HPDE6-E6E7 (cell line): ENCODE measurements at regions not wholly inside any gene's neighbourhood (a gene's known extent, or its start where the extent isn't known, plus 50 kb on each side); places are given as distances from the start of the nearest gene placed in this dataset.

Experiments used
- DNase-seq: peaks from one replicate; pipeline ENCODE4 v3.0.0; 2011; ENCODE audit warnings: missing footprints; ENCODE audit errors: extremely low spot score

DNA sequence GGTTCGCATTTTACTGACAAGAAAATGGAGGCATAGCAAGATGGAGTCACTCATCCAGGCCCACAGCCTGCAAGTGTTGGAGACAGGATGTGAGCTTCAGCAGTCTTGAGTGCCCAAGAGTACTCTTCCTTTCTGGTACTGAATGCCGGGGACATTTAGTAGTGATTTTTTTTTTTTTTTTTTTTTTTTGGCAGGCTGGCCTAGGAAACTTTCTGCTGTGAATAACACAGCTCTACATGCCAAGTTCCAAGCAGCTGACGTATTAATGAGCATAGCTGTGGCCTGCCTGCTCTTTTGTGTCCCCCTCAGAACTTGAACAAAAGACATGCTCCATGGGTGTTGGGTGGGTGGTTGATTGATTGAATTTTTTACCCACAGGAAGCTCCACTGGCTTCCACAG, 195.5 kb upstream of the CADM1 start:
- DNase-seq = no peak

DNA sequence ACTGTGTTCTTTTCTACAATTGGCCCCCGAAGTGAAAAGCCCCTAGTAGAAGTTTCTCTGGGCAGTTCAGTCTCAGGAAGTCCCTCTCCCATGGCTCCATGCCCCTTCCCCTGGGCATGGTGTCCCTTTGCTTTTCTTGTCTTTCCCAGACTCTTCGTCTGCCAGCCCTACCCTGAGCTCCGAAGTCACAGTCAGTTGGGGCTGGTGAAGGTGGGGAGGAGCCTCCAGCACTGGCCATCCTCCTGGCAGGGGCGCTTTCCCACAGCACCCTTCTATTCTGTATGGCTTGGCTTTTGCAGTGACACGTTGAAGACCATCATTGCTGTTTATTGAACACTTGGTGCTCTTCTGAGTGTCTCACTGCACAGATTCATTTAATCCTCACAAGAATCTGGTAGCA, 195.1 kb upstream of the CADM1 start:
- DNase-seq = no peak

DNA sequence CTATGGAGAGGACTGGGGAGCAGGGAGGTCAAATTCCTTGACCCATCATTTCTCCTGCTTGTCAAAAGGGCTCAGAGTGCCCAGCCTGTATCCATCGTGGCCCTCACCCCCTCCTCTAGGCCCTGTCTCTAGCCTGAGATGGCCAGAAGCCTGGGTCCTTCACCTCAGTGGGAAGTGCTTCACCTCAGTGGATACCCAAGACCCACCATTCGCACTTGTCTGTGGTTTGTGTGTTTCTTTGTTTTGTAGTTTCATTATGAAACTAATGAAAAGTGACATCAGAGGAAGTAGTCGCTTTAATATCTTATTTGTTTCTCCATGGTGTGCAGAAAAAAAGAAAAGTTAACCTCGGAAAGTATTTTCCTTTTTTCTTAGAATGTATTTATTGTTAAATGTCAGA, 194.0 kb upstream of the CADM1 start:
- no peak for DNase-seq

DNA sequence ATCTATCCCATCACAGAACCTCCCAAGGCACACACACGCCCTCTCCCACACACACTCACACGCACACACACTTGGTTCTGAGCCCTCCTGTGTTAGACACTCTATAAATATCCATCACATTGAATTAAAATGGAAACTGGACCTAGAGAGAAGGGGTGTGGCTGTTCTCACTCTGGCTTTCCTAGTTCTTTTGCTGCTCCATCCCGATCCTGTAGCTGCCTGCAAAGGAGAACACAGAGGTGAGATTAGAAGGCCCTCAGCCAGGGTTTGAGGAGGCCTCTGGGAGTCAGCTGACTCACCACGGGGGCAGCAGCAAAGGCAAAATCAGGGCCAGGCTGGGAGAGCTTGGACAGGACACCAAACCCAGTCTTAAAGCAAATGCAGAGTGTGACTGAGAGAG, 192.3 kb upstream of the CADM1 start:
- no peak for DNase-seq

DNA sequence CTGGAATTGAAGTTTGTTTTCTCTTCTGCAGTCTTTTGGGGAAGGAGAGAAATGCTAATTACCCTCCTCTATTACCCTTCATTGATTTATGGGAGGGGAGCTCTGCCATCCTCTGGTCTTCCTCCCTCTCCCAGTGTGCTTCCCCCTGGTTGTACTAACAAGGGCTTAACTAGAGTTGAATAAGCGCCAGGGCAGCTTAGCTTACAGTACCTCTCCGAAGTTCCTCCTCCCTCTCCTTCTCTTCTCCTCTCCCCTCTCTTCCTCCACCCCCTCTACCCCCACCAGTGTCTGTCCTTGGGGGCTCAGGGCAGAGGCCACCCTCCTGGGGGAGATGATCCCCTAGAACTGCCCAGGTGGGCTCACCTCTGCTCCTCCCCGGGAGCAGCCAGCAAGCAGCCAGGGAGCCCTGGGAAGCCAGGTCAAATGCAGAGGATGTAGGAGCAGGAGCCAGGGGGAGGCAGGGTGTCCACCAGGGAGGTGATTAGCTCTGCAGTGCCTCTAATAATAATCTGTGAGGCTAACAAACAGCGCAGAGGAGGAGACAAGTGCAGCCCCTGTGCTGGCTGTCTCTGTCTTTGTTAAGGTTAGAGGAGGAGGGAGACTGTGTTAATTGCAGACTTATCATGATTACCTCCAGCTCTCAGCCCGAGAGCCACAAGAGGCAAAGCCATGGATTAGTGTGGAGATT, 191.6 kb upstream of the CADM1 start:
- no peak for DNase-seq

DNA sequence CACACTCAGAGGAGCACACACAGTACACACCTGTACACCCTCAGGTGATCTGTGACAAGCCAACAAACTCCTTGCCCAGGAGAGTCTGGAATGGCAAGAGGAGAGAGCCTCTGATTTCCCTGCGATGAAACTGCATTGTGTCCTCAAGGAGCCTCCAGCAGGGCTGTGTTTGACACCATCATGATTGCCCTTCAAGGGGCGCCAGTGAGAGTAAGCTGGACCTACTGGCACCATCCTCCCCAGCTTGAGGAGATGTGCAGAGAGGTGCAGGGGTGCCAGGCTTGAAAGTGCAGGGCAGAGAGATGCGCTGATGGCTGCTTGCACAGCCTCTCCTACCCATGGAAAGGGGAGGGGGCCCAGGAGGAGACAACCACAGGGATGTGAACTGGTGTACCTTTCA, 188.8 kb upstream of the CADM1 start:
- no peak for DNase-seq

DNA sequence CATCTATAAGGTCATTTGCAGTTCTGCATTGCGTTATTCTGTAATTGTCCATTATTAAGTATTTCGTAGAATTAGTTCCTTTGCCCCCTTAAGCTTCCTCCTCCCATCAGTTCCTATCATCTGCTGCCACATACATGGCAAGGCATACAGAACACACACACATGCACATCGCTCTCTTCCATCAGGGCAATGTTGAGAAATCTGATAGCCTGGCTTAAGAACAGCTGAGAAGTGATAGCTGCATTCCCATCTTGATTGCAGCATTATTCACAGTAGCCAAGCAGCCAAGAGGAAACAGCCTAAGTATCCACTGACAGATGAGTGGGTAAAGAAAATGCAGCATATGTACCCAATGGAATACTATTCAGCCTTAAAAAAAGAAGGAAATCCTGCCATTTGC, 186.8 kb upstream of the CADM1 start:
- DNase-seq = no peak

DNA sequence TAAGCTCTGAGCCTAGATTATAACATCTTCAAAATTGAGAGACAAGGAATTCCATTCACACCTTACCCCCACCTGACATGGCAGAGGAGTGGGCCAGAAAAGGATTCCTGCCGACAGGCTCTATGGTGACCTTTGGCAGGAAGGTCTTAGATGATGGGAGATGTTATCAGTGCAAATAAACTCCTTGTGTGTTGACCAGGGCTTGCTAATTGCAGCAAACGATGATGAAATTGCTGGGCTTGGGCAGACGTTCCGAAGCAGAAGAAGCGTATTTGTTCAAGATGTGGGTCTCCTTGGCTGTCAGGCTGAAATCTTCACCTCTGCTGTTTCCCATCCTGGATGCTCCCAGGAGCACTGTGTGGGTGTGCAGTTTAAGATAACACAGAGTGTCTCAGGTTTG, 183.7 kb upstream of the CADM1 start:
- DNase-seq = no peak

DNA sequence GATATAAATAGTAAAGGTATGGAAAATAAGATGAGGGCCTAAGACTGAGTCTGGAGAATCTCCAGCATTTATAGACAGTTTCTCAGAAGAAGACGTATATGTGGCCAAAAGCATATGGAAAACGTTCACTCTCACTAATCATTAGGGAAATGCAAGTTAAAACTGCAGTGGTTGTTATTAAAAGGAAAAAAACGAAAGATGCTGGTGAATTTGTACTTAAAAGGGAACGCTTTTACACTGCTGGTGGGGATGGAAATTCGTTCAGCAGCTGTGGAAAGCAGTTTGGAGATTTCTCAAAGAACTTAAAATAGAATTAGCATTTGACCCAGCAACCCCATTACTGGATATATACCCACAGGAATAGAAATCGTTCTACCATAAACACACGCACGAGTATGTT, 180.5 kb upstream of the CADM1 start:
- DNase-seq = no peak

DNA sequence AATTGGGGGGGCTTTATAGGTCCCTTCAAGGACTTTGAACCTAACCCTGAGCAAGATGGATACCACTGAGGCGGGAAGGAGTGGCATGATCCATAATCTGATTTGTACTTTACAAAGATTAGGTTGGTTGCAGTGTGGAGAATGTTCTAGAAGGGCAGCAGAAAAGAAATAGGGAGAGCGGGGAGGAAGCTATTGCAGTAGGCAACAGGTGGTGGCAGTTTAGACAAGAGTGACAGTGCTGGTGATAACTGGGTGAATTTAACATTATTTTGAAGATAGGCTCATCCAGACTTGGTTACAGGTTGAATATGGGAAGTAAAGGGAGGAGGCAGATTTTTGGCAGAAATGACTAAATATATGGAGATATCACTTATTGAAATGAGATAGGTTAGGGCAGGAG, 179.9 kb upstream of the CADM1 start:
- no peak for DNase-seq

DNA sequence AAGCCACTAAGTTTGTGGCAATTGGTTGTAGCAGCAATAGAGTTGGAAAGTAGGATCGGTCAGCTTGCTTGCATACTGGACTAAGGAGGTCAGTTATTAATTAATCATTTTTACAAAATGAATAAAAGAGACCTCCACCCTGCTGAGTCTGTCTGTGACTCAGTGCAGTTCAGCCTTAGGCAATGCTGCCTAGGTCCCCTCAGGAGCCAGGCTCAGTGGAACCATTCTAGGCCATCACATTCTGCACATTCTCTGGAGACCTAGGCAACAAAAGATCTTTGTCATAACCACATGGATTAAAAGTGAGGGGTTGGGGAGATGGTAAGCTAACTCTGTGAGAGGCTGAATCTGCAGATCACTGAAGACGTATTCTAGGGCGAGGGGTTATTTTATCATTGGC, 178.7 kb upstream of the CADM1 start:
- no peak for DNase-seq

DNA sequence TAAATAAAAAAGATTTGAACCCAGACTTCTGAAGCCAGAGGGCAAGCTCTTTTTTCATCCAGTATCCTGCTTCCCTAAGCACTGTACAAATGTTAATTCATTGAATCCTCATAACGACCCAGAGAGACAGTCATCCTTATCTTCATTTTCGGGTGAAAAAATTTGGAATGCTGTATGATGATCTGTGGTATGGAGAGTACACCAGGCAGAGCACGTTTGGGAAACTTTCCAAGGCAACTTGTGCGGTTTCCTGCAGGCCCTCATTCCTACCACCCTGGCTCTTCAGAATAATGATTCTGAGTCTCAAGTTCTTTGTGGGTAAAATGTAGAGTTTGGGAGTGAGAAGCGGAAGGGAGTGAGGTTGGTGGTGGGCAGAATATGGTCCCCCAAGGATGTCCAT, 177.9 kb upstream of the CADM1 start:
- no peak for DNase-seq

DNA sequence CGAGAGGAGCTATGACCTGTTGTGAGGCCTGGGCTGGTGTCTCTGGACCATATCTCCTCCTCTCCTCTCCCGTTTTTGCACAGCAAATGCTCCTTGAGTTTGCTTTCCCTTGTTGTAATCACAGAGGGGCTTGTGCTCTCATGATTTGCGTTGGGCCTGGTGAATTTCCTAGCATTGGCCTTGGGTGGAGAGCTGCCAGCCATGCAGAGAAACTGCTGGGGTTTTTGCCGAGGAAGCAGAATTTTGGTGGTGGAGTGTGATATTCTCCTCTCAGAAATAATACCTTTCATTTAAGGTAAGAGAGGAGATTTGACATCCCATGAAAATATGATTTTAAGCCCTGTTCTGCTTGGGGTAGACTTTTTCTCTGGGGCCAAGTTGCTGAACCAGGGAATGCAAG, 175.7 kb upstream of the CADM1 start:
- DNase-seq = no peak

DNA sequence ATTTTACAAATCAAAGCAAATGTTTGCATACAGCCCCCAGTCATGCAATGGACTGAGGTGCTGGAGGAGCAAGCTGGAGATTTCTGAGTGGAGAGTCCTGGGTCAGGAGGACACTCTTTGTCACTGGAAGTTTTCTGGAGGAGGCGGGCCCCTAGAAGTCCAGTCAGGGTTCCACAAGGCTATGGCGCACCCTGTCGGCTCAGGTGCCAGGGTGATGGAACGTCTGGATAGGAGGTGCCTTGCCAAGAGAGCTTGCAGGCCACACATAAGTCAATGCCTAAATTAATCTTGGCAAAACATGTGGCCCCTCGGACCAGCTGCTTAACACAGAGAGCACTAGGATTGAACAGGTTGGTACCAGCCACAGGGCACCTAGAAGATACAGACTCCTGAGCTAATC, 174.7 kb upstream of the CADM1 start:
- no peak for DNase-seq

DNA sequence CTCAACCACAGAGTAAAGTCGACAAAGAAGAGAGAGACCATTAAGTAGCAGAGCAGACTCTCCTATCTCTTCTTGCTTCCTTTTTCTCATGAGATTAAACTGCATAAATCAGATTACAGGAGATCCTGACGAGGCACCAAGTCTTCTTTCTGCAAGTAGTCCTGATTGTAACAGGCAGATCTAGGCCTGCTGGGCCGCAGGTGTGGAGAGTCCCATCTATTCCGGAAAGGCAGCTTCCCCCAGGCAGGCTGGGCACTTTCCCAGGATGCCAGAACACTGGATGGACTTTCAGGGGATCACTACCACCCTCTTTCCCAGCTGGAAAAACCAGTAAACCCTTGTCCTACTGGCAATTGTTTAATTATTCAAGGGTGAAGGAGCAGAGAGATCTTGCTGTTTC, 173.0 kb upstream of the CADM1 start:
- no peak for DNase-seq

DNA sequence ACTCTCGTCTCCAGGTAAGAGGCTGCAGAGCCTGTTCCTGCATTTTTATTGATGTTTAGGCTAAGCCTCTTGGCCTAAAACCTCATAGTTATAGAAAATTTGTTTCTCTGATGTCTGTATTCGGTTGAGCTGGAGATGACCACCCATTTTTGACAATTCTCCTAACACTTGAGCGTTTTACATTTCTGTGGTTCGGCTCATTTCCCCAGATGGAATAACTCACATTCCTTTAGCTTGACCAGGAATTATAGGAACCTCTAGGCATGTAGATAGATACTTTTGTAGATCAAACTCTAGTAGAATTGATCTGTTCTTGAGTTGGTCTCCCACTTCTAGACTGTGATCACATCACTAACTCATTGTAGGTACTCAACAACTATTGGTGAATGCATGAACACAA, 172.6 kb upstream of the CADM1 start:
- no peak for DNase-seq

DNA sequence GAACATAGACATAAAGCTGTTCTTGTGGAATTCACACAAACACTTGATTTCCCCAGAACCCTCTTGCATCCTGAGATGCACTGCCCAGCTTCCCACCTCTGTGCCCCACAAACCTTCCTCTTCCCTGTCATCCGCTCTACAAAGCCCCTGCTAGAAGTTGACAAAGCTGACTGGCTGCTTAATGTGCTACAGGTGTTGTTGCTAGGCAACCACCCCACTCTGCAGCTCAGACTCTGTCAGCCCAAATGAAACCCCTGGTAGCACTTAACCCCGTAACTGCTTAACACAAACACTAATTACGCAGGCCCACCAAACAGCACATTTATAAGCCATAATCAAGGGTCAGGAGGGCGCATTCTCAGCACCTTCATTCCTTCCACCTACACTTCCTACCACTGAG, 172.0 kb upstream of the CADM1 start:
- DNase-seq = no peak

DNA sequence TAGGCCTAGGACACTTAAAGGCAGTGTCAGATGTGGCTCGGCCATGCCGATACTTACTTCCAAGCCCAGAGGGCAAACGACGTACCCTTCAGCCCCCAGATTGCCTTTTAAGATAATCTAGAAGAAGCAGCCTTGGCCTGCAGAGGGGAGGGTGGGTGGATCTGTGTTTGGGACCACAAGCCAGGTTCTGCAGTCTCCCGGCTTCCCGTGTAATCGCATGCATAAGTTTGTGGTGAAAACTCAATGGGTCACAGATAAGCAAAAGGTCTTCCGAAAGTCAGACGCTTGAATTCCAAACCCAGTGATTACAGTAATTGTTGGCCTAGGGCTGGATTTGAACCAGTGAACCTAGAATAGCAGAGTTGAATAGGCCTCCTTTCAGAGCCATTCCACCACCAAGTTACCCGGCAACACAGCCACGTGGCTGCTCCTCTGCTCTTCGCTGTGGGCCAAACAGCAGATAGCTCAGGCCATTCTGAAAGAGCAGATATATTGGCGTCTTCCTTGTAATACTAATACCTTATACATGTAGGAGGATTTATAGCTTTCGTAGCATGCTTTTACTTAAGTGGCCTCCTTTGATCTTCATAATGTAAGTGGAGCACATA, 170.8 kb upstream of the CADM1 start:
- no peak for DNase-seq

DNA sequence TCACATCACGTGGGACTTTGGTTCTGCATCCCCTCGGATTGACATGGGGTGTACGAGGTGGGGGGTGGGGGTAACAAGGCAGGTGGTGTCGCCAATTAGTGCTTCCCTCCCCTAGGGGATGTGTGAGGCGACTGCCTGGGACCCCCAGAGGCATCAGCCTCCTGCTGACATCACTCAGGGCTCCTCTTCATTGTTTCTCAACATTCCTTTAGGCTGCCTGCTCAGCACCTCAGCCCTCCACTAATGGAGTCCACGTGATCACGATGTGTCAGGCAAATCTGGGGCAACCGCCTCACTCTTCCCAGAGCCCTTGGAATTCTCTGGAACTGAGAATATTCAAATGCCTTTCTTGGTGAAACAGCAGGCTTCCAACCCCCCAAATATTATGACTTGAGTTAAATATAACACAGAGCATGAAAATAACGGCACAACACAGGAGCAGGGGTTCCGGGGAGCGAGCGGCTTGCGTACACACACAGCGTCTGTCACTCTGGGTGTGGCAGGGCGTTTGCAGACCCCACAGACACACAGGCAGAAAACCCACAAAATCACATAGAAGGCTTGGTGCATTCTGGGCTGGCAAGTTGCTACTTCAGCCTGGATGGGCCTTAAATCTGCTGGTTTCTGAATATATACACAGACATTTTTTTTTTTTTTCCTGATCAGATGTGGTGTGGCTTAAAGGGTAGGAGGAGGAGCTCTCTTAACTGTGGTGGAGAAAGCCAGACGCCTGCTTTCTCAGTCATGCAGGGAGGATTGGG, 170.1 kb upstream of the CADM1 start:
- no peak for DNase-seq

DNA sequence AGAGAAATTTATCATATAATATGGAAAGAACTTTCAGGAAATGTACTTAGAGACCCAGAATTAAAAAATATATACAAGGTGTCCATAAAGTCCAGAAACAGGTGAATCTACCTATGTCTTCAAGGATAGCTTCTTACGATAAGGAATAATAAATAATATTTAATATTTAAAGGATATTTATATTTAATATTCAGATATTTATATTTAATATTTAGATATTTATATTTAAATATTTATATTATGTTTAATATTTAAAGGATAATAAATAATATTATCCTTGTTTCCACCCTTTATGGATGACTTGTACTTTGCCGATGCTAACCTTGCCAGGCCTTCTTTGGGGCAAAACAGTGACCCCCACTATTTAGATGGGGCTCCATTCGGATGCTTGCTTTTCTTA, 169.5 kb upstream of the CADM1 start:
- DNase-seq = no peak

DNA sequence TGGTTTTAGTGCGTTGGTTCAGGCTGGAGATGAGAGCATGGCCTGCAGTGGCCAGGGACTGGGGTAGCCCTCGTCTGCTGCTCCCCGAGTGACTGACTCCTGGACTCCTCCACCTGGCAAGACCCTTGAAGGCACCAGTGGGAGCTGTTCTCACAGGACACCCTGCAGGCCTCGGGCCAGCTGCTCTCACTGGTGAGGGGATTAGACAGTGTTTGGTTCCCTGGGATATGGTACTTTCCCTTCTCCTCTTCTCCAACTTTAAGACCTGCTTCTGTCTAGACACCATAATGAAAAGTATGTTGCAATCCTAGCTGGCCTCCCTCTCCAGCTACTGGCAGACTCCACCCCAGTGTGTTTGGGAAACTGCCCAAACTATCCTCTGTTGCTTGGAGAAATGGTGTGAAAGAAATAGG, 168.8 kb upstream of the CADM1 start:
- no peak for DNase-seq

DNA sequence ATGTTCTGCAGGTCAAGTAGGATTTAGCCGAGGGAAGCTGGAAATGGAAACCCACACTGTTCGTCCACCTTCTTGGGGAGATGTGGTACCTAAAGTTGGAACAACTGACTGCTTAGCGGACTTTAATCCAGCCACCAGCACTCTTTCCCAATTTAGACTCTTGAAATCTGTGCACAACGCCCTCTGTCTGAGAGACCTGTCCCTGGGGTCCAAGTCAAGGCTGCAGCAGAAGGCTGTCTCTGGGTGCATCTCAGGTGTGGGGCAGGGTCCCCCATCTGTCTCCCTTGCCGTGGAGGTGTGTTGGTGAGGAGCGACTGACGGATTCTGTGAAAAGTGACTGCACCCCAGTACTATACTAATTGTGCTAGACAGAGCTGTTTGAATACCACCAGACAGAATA, 168.2 kb upstream of the CADM1 start:
- no peak for DNase-seq

DNA sequence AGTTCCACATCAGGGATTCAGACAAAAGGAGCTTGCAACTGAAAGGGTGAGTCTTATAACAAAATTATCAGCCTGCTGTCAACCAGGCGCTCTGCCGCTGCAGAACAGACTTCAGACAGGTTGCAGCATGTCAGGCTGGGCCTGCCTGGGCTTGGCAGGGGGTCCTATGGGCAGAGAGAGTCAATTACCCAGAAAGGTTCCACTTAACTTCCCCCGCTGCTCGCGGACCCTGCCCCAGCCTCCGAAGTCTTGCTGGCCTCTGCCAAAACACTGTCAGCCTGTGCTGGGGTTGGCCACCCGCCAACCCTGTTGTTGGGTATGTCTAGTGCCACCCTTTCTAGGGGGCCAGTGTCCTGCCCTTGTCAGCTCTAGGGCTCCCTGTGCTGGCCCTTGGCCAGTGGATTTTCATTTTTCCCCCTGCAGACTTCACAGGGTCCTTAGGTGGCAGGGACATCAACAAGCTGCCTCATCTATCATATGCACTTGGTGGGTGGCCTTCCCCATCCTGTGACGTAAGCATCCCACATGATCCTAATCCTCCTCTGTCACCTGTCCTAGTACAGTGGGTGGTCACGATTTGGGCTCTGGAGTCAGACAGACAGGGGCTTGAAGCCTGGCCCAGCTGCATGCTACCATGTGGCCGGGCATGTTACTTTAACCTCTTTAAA, 166.5 kb upstream of the CADM1 start:
- no peak for DNase-seq
